H1 (cell line): ENCODE measurements at regions not wholly inside any gene's neighbourhood (a gene's known extent, or its start where the extent isn't known, plus 50 kb on each side); places are given as distances from the start of the nearest gene placed in this dataset.

Source experiments
- ASH2L ChIP-seq: fragments of 200-600, 300-600 bp; sonication (generic); IDR thresholded peaks from one replicate; pipeline ENCODE4 v1.7.1; 2017; ENCODE audit warnings: low read length
- ATF2 ChIP-seq: IDR thresholded peaks from 2 replicates; pipeline ENCODE4 v1.6.1; 2012; ENCODE audit warnings: low read length, inconsistent platforms
- GTF2F1 ChIP-seq: IDR thresholded peaks from 2 replicates; pipeline ENCODE4 v1.6.1; 2012; ENCODE audit warnings: low read depth, low read length, improper control_type of control experiment, borderline replicate concordance
- KDM1A ChIP-seq: fragments of 200-600, 300-600 bp; sonication (generic); IDR thresholded peaks from 2 replicates; pipeline ENCODE4 v1.7.1; 2016; ENCODE audit warnings: mild to moderate bottlenecking, low read length, borderline replicate concordance

DNA sequence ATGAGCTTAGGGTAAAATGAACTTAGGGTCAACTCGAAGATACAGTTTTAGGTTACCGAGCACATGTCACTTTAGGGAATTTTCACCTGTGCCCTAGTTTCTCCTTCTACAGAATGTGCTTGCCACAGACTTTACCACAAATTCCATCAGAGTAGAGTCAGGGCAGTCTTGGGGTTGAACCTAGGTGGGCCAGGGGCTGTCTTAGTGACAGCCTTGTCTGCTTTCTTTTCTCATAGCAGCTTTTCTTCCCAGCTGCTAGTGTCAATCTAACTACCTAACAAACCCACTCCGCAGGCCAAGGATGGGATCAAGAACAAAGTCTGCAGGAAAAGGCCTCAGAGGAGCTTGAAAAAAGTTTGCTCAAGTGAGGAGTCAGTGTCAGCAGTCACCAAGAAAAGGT is 458.1 kb upstream of the CDH18 start (continued):
- TF ChIP-seq KDM1A (no peak), ASH2L (no peak), GTF2F1 (no peak), ATF2 (no peak)
- TF ChIP-seq, all 59 proteins: peak for 0
